ENCODE measurements at regions not wholly inside any gene's neighbourhood (a gene's known extent, or its start where the extent isn't known, plus 50 kb on each side); places are given as distances from the start of the nearest gene placed in this dataset.
"Not testable (repeated sequence)": the region's sequence is repeated elsewhere in the genome, so short reads cannot be mapped to it uniquely, and the experiment has no call there.

GRCh38 chr11:98194611-98195010, 826.1 kb upstream of the CNTN5 start:
- no peak for TF ChIP-seq POLR2A (IDR thresholded peaks at IDR 0.05; ENCODE audit: low read depth, low read length)
- FAIRE-seq (no peak), DNase-seq (ENCODE audit: insufficient read length, low spot score) (no peak)

- no peak for FAIRE-seq
- TF ChIP-seq POLR2A (IDR thresholded peaks at IDR 0.05; ENCODE audit: low read depth, low read length): no peak
Observed at GRCh38 chr11:98195300-98195699, 825.4 kb upstream of the CNTN5 start.

GRCh38 chr11:98207086-98207485, 813.7 kb upstream of the CNTN5 start:
- DNase-seq (ENCODE audit: insufficient read length, low spot score) (no peak), FAIRE-seq (no peak)
- no peak for TF ChIP-seq POLR2A (IDR thresholded peaks at IDR 0.05; ENCODE audit: low read depth, low read length)

More at GRCh38 chr11:98195300-98195699, 825.4 kb upstream of the CNTN5 start:
- no peak for DNase-seq (ENCODE audit: insufficient read length, low spot score)

- TF ChIP-seq POLR2A (IDR thresholded peaks at IDR 0.05; ENCODE audit: low read depth, low read length): no peak
- FAIRE-seq: no peak
- DNase-seq (ENCODE audit: insufficient read length, low spot score): no peak
Observed at GRCh38 chr11:98227278-98227677, 793.5 kb upstream of the CNTN5 start.

GRCh38 chr11:98230678-98231077, 790.1 kb upstream of the CNTN5 start:
- FAIRE-seq (no peak), DNase-seq (ENCODE audit: insufficient read length, low spot score) (no peak)
- TF ChIP-seq POLR2A (IDR thresholded peaks at IDR 0.05; ENCODE audit: low read depth, low read length): no peak

- TF ChIP-seq POLR2A (IDR thresholded peaks at IDR 0.05; ENCODE audit: low read depth, low read length): no peak
- DNase-seq (ENCODE audit: insufficient read length, low spot score) (no peak), FAIRE-seq (no peak)
Observed at GRCh38 chr11:98234698-98235097, 786.1 kb upstream of the CNTN5 start.

- DNase-seq (ENCODE audit: insufficient read length, low spot score): no peak
- no peak for TF ChIP-seq POLR2A (IDR thresholded peaks at IDR 0.05; ENCODE audit: low read depth, low read length)
- FAIRE-seq: no peak
Observed at GRCh38 chr11:98243897-98244296, 776.9 kb upstream of the CNTN5 start.

- FAIRE-seq (no peak), DNase-seq (ENCODE audit: insufficient read length, low spot score) (no peak)
- no peak for TF ChIP-seq POLR2A (IDR thresholded peaks at IDR 0.05; ENCODE audit: low read depth, low read length)
Observed at GRCh38 chr11:98260983-98261382, 759.8 kb upstream of the CNTN5 start.

- DNase-seq (ENCODE audit: insufficient read length, low spot score) (no peak), FAIRE-seq (no peak)
- no peak for TF ChIP-seq POLR2A (IDR thresholded peaks at IDR 0.05; ENCODE audit: low read depth, low read length)
Observed at GRCh38 chr11:98277251-98277912, 743.4 kb upstream of the CNTN5 start.

- FAIRE-seq (no peak), DNase-seq (ENCODE audit: insufficient read length, low spot score) (no peak)
- no peak for TF ChIP-seq POLR2A (IDR thresholded peaks at IDR 0.05; ENCODE audit: low read depth, low read length)
Observed at GRCh38 chr11:98289617-98290263, 731.0 kb upstream of the CNTN5 start.

GRCh38 chr11:98296091-98296880, 724.5 kb upstream of the CNTN5 start:
- TF ChIP-seq POLR2A (IDR thresholded peaks at IDR 0.05; ENCODE audit: low read depth, low read length): no peak
- FAIRE-seq: no peak
- DNase-seq (ENCODE audit: insufficient read length, low spot score): no peak

- TF ChIP-seq POLR2A (IDR thresholded peaks at IDR 0.05; ENCODE audit: low read depth, low read length): no peak
- FAIRE-seq: no peak
- no peak for DNase-seq (ENCODE audit: insufficient read length, low spot score)
Observed at GRCh38 chr11:98300719-98301118, 720.0 kb upstream of the CNTN5 start.

- FAIRE-seq (no peak), DNase-seq (ENCODE audit: insufficient read length, low spot score) (no peak)
- no peak for TF ChIP-seq POLR2A (IDR thresholded peaks at IDR 0.05; ENCODE audit: low read depth, low read length)
Observed at GRCh38 chr11:98307827-98308491, 712.8 kb upstream of the CNTN5 start.

- not testable (repeated sequence) for DNase-seq (ENCODE audit: insufficient read length, low spot score); FAIRE-seq
Observed at GRCh38 chr11:98330306-98330705, 690.4 kb upstream of the CNTN5 start.
